GM23338 (cell line): ENCODE measurements at regions not wholly inside any gene's neighbourhood (a gene's known extent, or its start where the extent isn't known, plus 50 kb on each side); places are given as distances from the start of the nearest gene placed in this dataset.

ENCODE experiments used
- ATAC-seq: fragments of 200-7000 bp; cut with Tn5 transposase; 3 replicates; pipeline ENCODE4 v1.9.1; 2020
- DNase-seq: peaks from one replicate; pipeline ENCODE4 v3.0.0-alpha.2; 2015; ENCODE audit warnings: low spot score
- H2AFZ ChIP-seq: fragments of 200-600 bp; sonication (generic); 2 replicates; pipeline ENCODE4 v1.8.0; 2016; ENCODE audit warnings: antibody characterized with exemption, mild to moderate bottlenecking, moderate library complexity
- H3F3A ChIP-seq: fragments of 200-600 bp; sonication (generic); replicated peaks from 2 replicates; pipeline ENCODE4 v1.8.0; 2017; ENCODE audit warnings: antibody characterized with exemption, mixed run types, low read depth
- H3K27ac ChIP-seq: fragments of 200-600 bp; sonication (generic); 2 replicates; pipeline ENCODE4 v1.6.1; 2016; ENCODE audit warnings: low read depth
- H3K27me3 ChIP-seq: fragments of 200-600 bp; sonication (generic); 2 replicates; pipeline ENCODE4 v1.8.0; 2016; ENCODE audit warnings: mild to moderate bottlenecking, mixed run types, moderate library complexity; ENCODE audit not compliant: insufficient read depth
- H3K36me3 ChIP-seq: fragments of 200-600 bp; sonication (generic); 2 replicates; pipeline ENCODE4 v1.8.0; 2016; ENCODE audit warnings: mild to moderate bottlenecking; ENCODE audit not compliant: insufficient read depth
- H3K4me1 ChIP-seq: fragments of 200-600 bp; sonication (generic); 2 replicates; pipeline ENCODE4 v1.8.0; 2016; ENCODE audit warnings: mild to moderate bottlenecking, moderate library complexity; ENCODE audit not compliant: insufficient read depth
- H3K4me2 ChIP-seq: fragments of 200-600 bp; sonication (generic); 2 replicates; pipeline ENCODE4 v1.7.1; 2017; ENCODE audit warnings: mixed run types
- H3K4me3 ChIP-seq: fragments of 200-600 bp; sonication (generic); 2 replicates; pipeline ENCODE4 v1.6.1; 2016; ENCODE audit warnings: mixed run types
- H3K79me2 ChIP-seq: fragments of 200-600 bp; sonication (generic); replicated peaks from 2 replicates; pipeline ENCODE4 v1.8.0; 2017; ENCODE audit warnings: mild to moderate bottlenecking; ENCODE audit not compliant: insufficient read depth
- H3K9me2 ChIP-seq: fragments of 200-600 bp; sonication (generic); 2 replicates; pipeline ENCODE4 v1.8.0; 2017; ENCODE audit not compliant: insufficient read depth
- H4K20me1 ChIP-seq: fragments of 200-600 bp; sonication (generic); replicated peaks from 2 replicates; pipeline ENCODE4 v1.8.0; 2017; ENCODE audit warnings: mild to moderate bottlenecking; ENCODE audit not compliant: insufficient read depth
- H3K27ac Mint-ChIP-seq: 2 replicates; pipeline ENCODE4 v1.8.0; 2020; ENCODE audit warnings: inconsistent platforms, mild to moderate bottlenecking, moderate library complexity, mixed read lengths
- H3K27me3 Mint-ChIP-seq: 3 replicates; pipeline ENCODE4 v1.8.0; 2022; ENCODE audit warnings: low read depth, mild to moderate bottlenecking, moderate library complexity, mixed read lengths, inconsistent platforms; ENCODE audit not compliant: insufficient read depth, poor library complexity
- H3K36me3 Mint-ChIP-seq: 3 replicates; pipeline ENCODE4 v1.8.0; 2021; ENCODE audit warnings: low read depth, mild to moderate bottlenecking, inconsistent platforms, moderate library complexity, mixed read lengths
- H3K4me1 Mint-ChIP-seq: 3 replicates; pipeline ENCODE4 v1.8.0; 2020; ENCODE audit warnings: mild to moderate bottlenecking, inconsistent platforms, mixed read lengths
- H3K4me3 Mint-ChIP-seq: 3 replicates; pipeline ENCODE4 v1.8.0; 2021; ENCODE audit warnings: moderate library complexity, mild to moderate bottlenecking, inconsistent platforms, mixed read lengths
- H3K9me3 Mint-ChIP-seq: 3 replicates; pipeline ENCODE4 v1.8.0; 2020; ENCODE audit warnings: moderate library complexity, mild to moderate bottlenecking, inconsistent platforms, mixed read lengths
- CREB1 ChIP-seq: fragments of 250-450 bp; sonication (Bioruptor Pico); IDR thresholded peaks from 2 replicates; pipeline ENCODE4 v1.5.0; 2020; ENCODE audit warnings: low read depth, mild to moderate bottlenecking, moderate library complexity
- CTCF ChIP-seq, 2 experiments: fragments of 200-600 bp in 1 of 2; sonication (generic) in 1 of 2; conservative IDR thresholded peaks; 2 replicates each; pipeline versions ENCODE4 v1.5.1 to v1.6.1; 2016 to 2017; ENCODE audit warnings: antibody characterized with exemption in 2 of 2, low read depth in 2 of 2, mild to moderate bottlenecking in 2 of 2, moderate library complexity in 1 of 2
- EZH2 ChIP-seq: fragments of 200-600 bp; sonication (generic); IDR thresholded peaks from one replicate; pipeline ENCODE4 v1.8.0; 2017; ENCODE audit warnings: antibody characterized with exemption, mild to moderate bottlenecking, low read depth; ENCODE audit not compliant: unreplicated experiment
- EZH2phosphoT487 ChIP-seq: fragments of 200-600 bp; sonication (generic); IDR thresholded peaks from one replicate; pipeline ENCODE4 v1.8.1; 2018; ENCODE audit warnings: antibody characterized with exemption; ENCODE audit not compliant: unreplicated experiment
- JUNB ChIP-seq: IDR thresholded peaks from one replicate; pipeline ENCODE4 v1.6.1; 2016; ENCODE audit warnings: antibody characterized with exemption; ENCODE audit not compliant: unreplicated experiment
- NANOG ChIP-seq: IDR thresholded peaks from 2 replicates; pipeline ENCODE4 v1.6.1; 2016; ENCODE audit warnings: antibody characterized with exemption, borderline replicate concordance
- POLR2AphosphoS5 ChIP-seq: IDR thresholded peaks from 2 replicates; pipeline ENCODE4 v1.6.1; 2016; ENCODE audit warnings: antibody characterized with exemption, low read depth
- STAT1 ChIP-seq: IDR thresholded peaks from one replicate; pipeline ENCODE4 v1.6.1; 2016; ENCODE audit warnings: antibody characterized with exemption; ENCODE audit not compliant: unreplicated experiment
- ZNF114 ChIP-seq: fragments of 250-450 bp; sonication (Bioruptor Pico); IDR thresholded peaks from 2 replicates; pipeline ENCODE4 v1.5.0; 2020; ENCODE audit warnings: mild to moderate bottlenecking, moderate library complexity
- ZNF331 ChIP-seq: fragments of 250-450 bp; sonication (Bioruptor Pico); IDR thresholded peaks from 2 replicates; pipeline ENCODE4 v1.5.0; 2020; ENCODE audit warnings: low read depth, mild to moderate bottlenecking, moderate library complexity
- TF ChIP-seq, protein P1 (sequence below): IDR thresholded peaks from one replicate; pipeline ENCODE4 v1.6.1; 2018; ENCODE audit warnings: antibody characterized with exemption; ENCODE audit not compliant: unreplicated experiment
- TF ChIP-seq, protein P2 (sequence below): fragments of 250-450 bp; sonication (Bioruptor Pico); IDR thresholded peaks from 2 replicates; pipeline ENCODE4 v1.5.0; 2020; ENCODE audit warnings: mild to moderate bottlenecking, moderate library complexity
- TF ChIP-seq, protein P3 (sequence below): IDR thresholded peaks from 2 replicates; pipeline ENCODE4 v1.6.1; 2016; ENCODE audit warnings: antibody characterized with exemption

- Histone ChIP-seq H3K27me3 (no peaks in the 10 kb centered on the region), H3F3A (no peaks in the 10 kb centered on the region), H2AFZ (no peak overlapping the region), H3K36me3 (no peaks in the 10 kb centered on the region), H4K20me1 (no peaks in the 10 kb centered on the region), H3K9me2 (no peaks in the 10 kb centered on the region; the same call in 1 of the 2 replicates), H3K4me1 (no peaks in the 10 kb centered on the region), H3K4me2 (no peak overlapping the region), H3K4me3 (no peak overlapping the region), H3K27ac (no peak overlapping the region), H3K79me2 (no peaks in the 10 kb centered on the region)
- ATAC-seq (no peak), DNase-seq (no peak)
- H3K27me3 Mint-ChIP-seq = peaks cover 2% of the 10 kb centered on the region
- no peak overlapping the region for H3K27ac Mint-ChIP-seq
- H3K9me3 Mint-ChIP-seq = peaks cover 12% of the 10 kb centered on the region; the same call in 2 of the 3 replicates
- TF ChIP-seq JUNB (no peak), CTCF (conservative IDR thresholded peaks at IDR 0.05; ENCODE audit: low read depth in 2 of 2) (no peak), CREB1 (CRISPR knock-in tag) (no peak), ZNF114 (CRISPR knock-in tag) (no peak), EZH2phosphoT487 (no peak), EZH2 (no peak), ZNF331 (CRISPR knock-in tag) (no peak), POLR2AphosphoS5 (no peak), STAT1 (no peak), NANOG (no peak)
- TF ChIP-seq, protein P1, sequence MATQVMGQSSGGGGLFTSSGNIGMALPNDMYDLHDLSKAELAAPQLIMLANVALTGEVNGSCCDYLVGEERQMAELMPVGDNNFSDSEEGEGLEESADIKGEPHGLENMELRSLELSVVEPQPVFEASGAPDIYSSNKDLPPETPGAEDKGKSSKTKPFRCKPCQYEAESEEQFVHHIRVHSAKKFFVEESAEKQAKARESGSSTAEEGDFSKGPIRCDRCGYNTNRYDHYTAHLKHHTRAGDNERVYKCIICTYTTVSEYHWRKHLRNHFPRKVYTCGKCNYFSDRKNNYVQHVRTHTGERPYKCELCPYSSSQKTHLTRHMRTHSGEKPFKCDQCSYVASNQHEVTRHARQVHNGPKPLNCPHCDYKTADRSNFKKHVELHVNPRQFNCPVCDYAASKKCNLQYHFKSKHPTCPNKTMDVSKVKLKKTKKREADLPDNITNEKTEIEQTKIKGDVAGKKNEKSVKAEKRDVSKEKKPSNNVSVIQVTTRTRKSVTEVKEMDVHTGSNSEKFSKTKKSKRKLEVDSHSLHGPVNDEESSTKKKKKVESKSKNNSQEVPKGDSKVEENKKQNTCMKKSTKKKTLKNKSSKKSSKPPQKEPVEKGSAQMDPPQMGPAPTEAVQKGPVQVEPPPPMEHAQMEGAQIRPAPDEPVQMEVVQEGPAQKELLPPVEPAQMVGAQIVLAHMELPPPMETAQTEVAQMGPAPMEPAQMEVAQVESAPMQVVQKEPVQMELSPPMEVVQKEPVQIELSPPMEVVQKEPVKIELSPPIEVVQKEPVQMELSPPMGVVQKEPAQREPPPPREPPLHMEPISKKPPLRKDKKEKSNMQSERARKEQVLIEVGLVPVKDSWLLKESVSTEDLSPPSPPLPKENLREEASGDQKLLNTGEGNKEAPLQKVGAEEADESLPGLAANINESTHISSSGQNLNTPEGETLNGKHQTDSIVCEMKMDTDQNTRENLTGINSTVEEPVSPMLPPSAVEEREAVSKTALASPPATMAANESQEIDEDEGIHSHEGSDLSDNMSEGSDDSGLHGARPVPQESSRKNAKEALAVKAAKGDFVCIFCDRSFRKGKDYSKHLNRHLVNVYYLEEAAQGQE = no peak
- TF ChIP-seq, protein P2, sequence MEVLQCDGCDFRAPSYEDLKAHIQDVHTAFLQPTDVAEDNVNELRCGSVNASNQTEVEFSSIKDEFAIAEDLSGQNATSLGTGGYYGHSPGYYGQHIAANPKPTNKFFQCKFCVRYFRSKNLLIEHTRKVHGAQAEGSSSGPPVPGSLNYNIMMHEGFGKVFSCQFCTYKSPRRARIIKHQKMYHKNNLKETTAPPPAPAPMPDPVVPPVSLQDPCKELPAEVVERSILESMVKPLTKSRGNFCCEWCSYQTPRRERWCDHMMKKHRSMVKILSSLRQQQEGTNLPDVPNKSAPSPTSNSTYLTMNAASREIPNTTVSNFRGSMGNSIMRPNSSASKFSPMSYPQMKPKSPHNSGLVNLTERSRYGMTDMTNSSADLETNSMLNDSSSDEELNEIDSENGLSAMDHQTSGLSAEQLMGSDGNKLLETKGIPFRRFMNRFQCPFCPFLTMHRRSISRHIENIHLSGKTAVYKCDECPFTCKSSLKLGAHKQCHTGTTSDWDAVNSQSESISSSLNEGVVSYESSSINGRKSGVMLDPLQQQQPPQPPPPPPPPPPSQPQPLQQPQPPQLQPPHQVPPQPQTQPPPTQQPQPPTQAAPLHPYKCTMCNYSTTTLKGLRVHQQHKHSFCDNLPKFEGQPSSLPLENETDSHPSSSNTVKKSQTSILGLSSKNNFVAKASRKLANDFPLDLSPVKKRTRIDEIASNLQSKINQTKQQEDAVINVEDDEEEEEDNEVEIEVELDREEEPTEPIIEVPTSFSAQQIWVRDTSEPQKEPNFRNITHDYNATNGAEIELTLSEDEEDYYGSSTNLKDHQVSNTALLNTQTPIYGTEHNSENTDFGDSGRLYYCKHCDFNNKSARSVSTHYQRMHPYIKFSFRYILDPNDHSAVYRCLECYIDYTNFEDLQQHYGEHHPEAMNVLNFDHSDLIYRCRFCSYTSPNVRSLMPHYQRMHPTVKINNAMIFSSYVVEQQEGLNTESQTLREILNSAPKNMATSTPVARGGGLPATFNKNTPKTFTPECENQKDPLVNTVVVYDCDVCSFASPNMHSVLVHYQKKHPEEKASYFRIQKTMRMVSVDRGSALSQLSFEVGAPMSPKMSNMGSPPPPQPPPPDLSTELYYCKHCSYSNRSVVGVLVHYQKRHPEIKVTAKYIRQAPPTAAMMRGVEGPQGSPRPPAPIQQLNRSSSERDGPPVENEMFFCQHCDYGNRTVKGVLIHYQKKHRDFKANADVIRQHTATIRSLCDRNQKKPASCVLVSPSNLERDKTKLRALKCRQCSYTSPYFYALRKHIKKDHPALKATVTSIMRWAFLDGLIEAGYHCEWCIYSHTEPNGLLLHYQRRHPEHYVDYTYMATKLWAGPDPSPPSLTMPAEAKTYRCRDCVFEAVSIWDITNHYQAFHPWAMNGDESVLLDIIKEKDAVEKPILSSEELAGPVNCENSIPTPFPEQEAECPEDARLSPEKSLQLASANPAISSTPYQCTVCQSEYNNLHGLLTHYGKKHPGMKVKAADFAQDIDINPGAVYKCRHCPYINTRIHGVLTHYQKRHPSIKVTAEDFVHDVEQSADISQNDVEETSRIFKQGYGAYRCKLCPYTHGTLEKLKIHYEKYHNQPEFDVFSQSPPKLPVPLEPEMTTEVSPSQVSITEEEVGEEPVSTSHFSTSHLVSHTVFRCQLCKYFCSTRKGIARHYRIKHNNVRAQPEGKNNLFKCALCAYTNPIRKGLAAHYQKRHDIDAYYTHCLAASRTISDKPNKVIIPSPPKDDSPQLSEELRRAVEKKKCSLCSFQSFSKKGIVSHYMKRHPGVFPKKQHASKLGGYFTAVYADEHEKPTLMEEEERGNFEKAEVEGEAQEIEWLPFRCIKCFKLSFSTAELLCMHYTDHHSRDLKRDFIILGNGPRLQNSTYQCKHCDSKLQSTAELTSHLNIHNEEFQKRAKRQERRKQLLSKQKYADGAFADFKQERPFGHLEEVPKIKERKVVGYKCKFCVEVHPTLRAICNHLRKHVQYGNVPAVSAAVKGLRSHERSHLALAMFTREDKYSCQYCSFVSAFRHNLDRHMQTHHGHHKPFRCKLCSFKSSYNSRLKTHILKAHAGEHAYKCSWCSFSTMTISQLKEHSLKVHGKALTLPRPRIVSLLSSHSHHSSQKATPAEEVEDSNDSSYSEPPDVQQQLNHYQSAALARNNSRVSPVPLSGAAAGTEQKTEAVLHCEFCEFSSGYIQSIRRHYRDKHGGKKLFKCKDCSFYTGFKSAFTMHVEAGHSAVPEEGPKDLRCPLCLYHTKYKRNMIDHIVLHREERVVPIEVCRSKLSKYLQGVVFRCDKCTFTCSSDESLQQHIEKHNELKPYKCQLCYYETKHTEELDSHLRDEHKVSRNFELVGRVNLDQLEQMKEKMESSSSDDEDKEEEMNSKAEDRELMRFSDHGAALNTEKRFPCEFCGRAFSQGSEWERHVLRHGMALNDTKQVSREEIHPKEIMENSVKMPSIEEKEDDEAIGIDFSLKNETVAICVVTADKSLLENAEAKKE = no peak
- TF ChIP-seq, protein P3, sequence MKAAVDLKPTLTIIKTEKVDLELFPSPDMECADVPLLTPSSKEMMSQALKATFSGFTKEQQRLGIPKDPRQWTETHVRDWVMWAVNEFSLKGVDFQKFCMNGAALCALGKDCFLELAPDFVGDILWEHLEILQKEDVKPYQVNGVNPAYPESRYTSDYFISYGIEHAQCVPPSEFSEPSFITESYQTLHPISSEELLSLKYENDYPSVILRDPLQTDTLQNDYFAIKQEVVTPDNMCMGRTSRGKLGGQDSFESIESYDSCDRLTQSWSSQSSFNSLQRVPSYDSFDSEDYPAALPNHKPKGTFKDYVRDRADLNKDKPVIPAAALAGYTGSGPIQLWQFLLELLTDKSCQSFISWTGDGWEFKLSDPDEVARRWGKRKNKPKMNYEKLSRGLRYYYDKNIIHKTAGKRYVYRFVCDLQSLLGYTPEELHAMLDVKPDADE = no peak
- H3K4me1 Mint-ChIP-seq = no peaks in the 10 kb centered on the region; the same call in 2 of the 3 replicates
- no peak overlapping the region for H3K4me3 Mint-ChIP-seq
- peaks cover 4% of the 10 kb centered on the region; the same call in 2 of the 3 replicates for H3K36me3 Mint-ChIP-seq
These were observed 484.4 kb upstream of the REG3G start for GRCh38 chr2:78541088-78541450.
